Suprapubic skin (tissue), 4 donors: ENCODE measurements at regions not wholly inside any gene's neighbourhood (a gene's known extent, or its start where the extent isn't known, plus 50 kb on each side); places are given as distances from the start of the nearest gene placed in this dataset.

Experiments
- DNase-seq, 2 donors: peaks; one replicate each; pipeline ENCODE4 v3.0.0-alpha.2; 2019; ENCODE audit warnings: low spot score in 2 of 2
- H3K27ac ChIP-seq: fragments of 200-600 bp; sonication (generic); one replicate; pipeline ENCODE4 v1.5.1; 2019
- H3K27me3 ChIP-seq: fragments of 200-600 bp; sonication (generic); one replicate; pipeline ENCODE4 v1.5.1; 2019
- H3K36me3 ChIP-seq: fragments of 200-600 bp; sonication (generic); one replicate; pipeline ENCODE4 v1.5.1; 2019
- H3K4me1 ChIP-seq: fragments of 200-600 bp; sonication (generic); one replicate; pipeline ENCODE4 v1.5.1; 2019
- H3K4me3 ChIP-seq: fragments of 200-600 bp; sonication (generic); one replicate; pipeline ENCODE4 v1.5.1; 2019; ENCODE audit warnings: mild to moderate bottlenecking
- H3K9me3 ChIP-seq: fragments of 200-600 bp; sonication (generic); one replicate; pipeline ENCODE4 v1.5.1; 2019
- CTCF ChIP-seq, 2 donors: fragments of 200-600 bp in 1 of 2; fragments of 450-650 bp in 1 of 2; sonication (generic) in 1 of 2; IDR thresholded peaks; one replicate each; pipeline ENCODE4 v1.5.1; 2016 to 2019; ENCODE audit warnings: antibody characterized with exemption in 2 of 2, mild to moderate bottlenecking in 1 of 2, moderate library complexity in 1 of 2
- EP300 ChIP-seq: sonication (generic); formaldehyde crosslinking; IDR thresholded peaks from one replicate; pipeline ENCODE4 v1.6.1; 2017; ENCODE audit warnings: antibody characterized with exemption
- POLR2A ChIP-seq, 2 donors: fragments of 450-650 bp; IDR thresholded peaks; one replicate each; pipeline ENCODE4 v1.6.1; 2017; ENCODE audit warnings: antibody characterized with exemption in 2 of 2, mild to moderate bottlenecking in 2 of 2, moderate library complexity in 2 of 2
- POLR2AphosphoS5 ChIP-seq, 3 donors: sonication (generic); formaldehyde crosslinking; IDR thresholded peaks; one replicate each; pipeline ENCODE4 v1.6.1; 2017; ENCODE audit warnings: antibody characterized with exemption in 3 of 3
- WGBS: methylation state at CpG from one replicate; pipeline ENCODE4 v1.1.5; 2018; 5-methylcytosine and 5-hydroxymethylcytosine counted together

- 48% methylated on average over 7 of the region's 7 CpGs for WGBS
- Histone ChIP-seq H3K27me3 (no peaks in the 10 kb centered on the region), H3K9me3 (no peaks in the 10 kb centered on the region), H3K4me1 (peaks cover 32% of the 10 kb centered on the region), H3K4me3 (no peak overlapping the region), H3K27ac (peak overlapping the region; percentile 28), H3K36me3 (no peaks in the 10 kb centered on the region)
- TF ChIP-seq CTCF (IDR thresholded peaks at IDR 0.05): no peak
- TF ChIP-seq POLR2A (IDR thresholded peaks at IDR 0.05): no peak
- TF ChIP-seq EP300: no peak
- no peak for TF ChIP-seq POLR2AphosphoS5 (IDR thresholded peaks at IDR 0.05)
- DNase-seq: no peak
These were observed 116.0 kb downstream of the ETS2 start for GRCh38 chr21:38921511-38922251.

GRCh38 chr21:38920631-38921398, 115.1 kb downstream of the ETS2 start:
- no peaks in the 10 kb centered on the region for H3K9me3 ChIP-seq
- no peaks in the 10 kb centered on the region for H3K27me3 ChIP-seq
- peak overlapping the region; percentile 30 for H3K27ac ChIP-seq
- DNase-seq: no peak
- H3K4me1 ChIP-seq: peaks cover 24% of the 10 kb centered on the region
- no peaks in the 10 kb centered on the region for H3K36me3 ChIP-seq
- TF ChIP-seq POLR2A (IDR thresholded peaks at IDR 0.05) (no peak), POLR2AphosphoS5 (IDR thresholded peaks at IDR 0.05) (no peak), CTCF (IDR thresholded peaks at IDR 0.05) (no peak), EP300 (no peak)
- 30% methylated on average over 8 of the region's 8 CpGs for WGBS
- H3K4me3 ChIP-seq: no peak overlapping the region

GRCh38 chr21:38918607-38919346, 113.0 kb downstream of the ETS2 start:
- Histone ChIP-seq H3K27me3 (no peaks in the 10 kb centered on the region), H3K9me3 (no peaks in the 10 kb centered on the region), H3K4me1 (peaks cover 22% of the 10 kb centered on the region), H3K27ac (no peak overlapping the region), H3K4me3 (no peak overlapping the region), H3K36me3 (no peaks in the 10 kb centered on the region)
- no peak for DNase-seq
- 85% methylated on average over 5 of the region's 5 CpGs for WGBS
- TF ChIP-seq CTCF (IDR thresholded peaks at IDR 0.05): no peak
- no peak for TF ChIP-seq POLR2AphosphoS5 (IDR thresholded peaks at IDR 0.05)
- TF ChIP-seq POLR2A (IDR thresholded peaks at IDR 0.05): no peak
- TF ChIP-seq EP300: no peak

DNA sequence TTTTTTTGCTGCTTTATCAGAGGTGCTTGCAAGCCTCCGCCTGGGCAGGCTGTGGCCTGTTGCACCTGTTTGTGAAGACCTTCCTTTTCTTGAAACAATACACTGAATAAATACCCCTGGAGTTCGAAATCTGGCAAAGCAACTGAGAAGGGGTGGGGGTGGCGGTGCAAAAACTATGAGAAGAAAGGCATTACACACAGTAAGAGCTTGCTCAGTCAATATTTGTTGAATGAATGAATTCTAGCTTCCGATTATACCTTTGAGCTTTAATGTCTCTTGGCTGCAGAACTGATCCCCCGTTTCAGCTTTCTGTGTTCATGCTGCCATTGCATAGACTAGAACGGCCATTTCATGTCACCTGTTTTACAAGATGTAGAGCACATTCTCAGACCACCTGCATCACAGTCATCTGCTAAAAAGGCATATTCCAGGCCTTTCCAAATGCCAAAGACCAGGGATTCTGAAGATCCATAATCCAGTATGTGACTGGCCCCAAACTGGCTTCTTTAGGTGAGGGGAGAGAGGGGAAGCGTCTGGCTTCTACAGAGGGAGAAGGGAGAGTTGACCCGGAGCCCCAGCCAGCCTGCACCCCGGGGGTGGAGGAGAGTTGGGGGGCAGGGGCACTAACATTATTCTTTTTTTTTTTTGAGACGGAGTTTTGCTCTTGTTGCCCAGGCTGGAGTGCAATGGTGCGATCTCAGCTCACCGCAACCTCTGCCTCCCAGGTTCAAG, 111.5 kb downstream of the ETS2 start:
- no peak for DNase-seq
- H3K36me3 ChIP-seq: no peaks in the 10 kb centered on the region
- H3K27ac ChIP-seq: no peak overlapping the region
- H3K4me1 ChIP-seq: peaks cover 37% of the 10 kb centered on the region
- no peaks in the 10 kb centered on the region for H3K27me3 ChIP-seq
- TF ChIP-seq POLR2A (IDR thresholded peaks at IDR 0.05) (no peak), POLR2AphosphoS5 (IDR thresholded peaks at IDR 0.05) (no peak), CTCF (IDR thresholded peaks at IDR 0.05) (no peak), EP300 (no peak)
- no peak overlapping the region for H3K4me3 ChIP-seq
- no peaks in the 10 kb centered on the region for H3K9me3 ChIP-seq
- WGBS: 79% methylated on average over 12 of the region's 12 CpGs
